ENCODE measurements at regions not wholly inside any gene's neighbourhood (a gene's known extent, or its start where the extent isn't known, plus 50 kb on each side); places are given as distances from the start of the nearest gene placed in this dataset.

GRCh38 chr13:109370496-109370895 lies 415.9 kb downstream of the IRS2 start:
- no peaks in the 10 kb centered on the region for H3K4me1 ChIP-seq
- no peaks in the 10 kb centered on the region for H3K9me3 ChIP-seq
- intact Hi-C loops (cut with DNase I; ENCODE audit: low total_unique reads): no loop called here
- 88 to 95% methylated on average over 10 of the region's 10 CpGs for WGBS, 2 donors
- TF ChIP-seq CTCF (IDR thresholded peaks at IDR 0.05): no peak
- no peak for TF ChIP-seq POLR2A (IDR thresholded peaks at IDR 0.05)
- no peak overlapping the region for H3K27ac ChIP-seq
- no peak for DNase-seq
- H3K36me3 ChIP-seq (ENCODE audit: low read depth, missing control alignments): no peaks in the 10 kb centered on the region
- H3K4me3 ChIP-seq: no peak overlapping the region
- H3K27me3 ChIP-seq: no peaks in the 10 kb centered on the region

GRCh38 chr13:109369353-109370052 lies 416.9 kb downstream of the IRS2 start:
- H3K4me1 ChIP-seq: no peaks in the 10 kb centered on the region
- H3K9me3 ChIP-seq: no peaks in the 10 kb centered on the region
- TF ChIP-seq CTCF (IDR thresholded peaks at IDR 0.05) (no peak), POLR2A (IDR thresholded peaks at IDR 0.05) (no peak)
- no peak overlapping the region for H3K4me3 ChIP-seq
- no peaks in the 10 kb centered on the region for H3K36me3 ChIP-seq (ENCODE audit: low read depth, missing control alignments)
- DNase-seq: no peak
- no peaks in the 10 kb centered on the region for H3K27me3 ChIP-seq
- intact Hi-C loops (cut with DNase I; ENCODE audit: low total_unique reads): no loop called here
- H3K27ac ChIP-seq: no peak overlapping the region
- WGBS, 2 donors: 65% methylated on average over 14 of the region's 14 CpGs

- no peak for DNase-seq
- TF ChIP-seq CTCF (IDR thresholded peaks at IDR 0.05) (no peak), POLR2A (IDR thresholded peaks at IDR 0.05) (no peak)
- Histone ChIP-seq H3K9me3 (no peaks in the 10 kb centered on the region), H3K4me1 (no peaks in the 10 kb centered on the region), H3K27me3 (no peaks in the 10 kb centered on the region), H3K36me3 (ENCODE audit: low read depth, missing control alignments) (no peaks in the 10 kb centered on the region), H3K27ac (no peak overlapping the region), H3K4me3 (no peak overlapping the region)
- WGBS, 2 donors: 87 to 89% methylated on average over 4 of the region's 4 CpGs
- intact Hi-C loops (cut with DNase I; ENCODE audit: low total_unique reads): no loop called here
Observed at GRCh38 chr13:109368230-109368629, 418.2 kb downstream of the IRS2 start.

- 89 to 92% methylated on average over 2 of the region's 2 CpGs for WGBS, 2 donors
- Histone ChIP-seq H3K4me1 (no peaks in the 10 kb centered on the region), H3K9me3 (no peaks in the 10 kb centered on the region), H3K4me3 (no peak overlapping the region), H3K27me3 (no peaks in the 10 kb centered on the region), H3K36me3 (ENCODE audit: low read depth, missing control alignments) (no peaks in the 10 kb centered on the region), H3K27ac (no peak overlapping the region)
- TF ChIP-seq CTCF (IDR thresholded peaks at IDR 0.05) (no peak), POLR2A (IDR thresholded peaks at IDR 0.05) (no peak)
- DNase-seq: no peak
- intact Hi-C loops (cut with DNase I; ENCODE audit: low total_unique reads): no loop called here
Observed at GRCh38 chr13:109366525-109366924, 419.9 kb downstream of the IRS2 start.

- TF ChIP-seq CTCF (IDR thresholded peaks at IDR 0.05): no peak
- TF ChIP-seq POLR2A (IDR thresholded peaks at IDR 0.05): no peak
- 89 to 90% methylated on average over 6 of the region's 6 CpGs for WGBS, 2 donors
Observed at GRCh38 chr13:109363431-109363830, 423.0 kb downstream of the IRS2 start.

More at GRCh38 chr13:109363431-109363830, 423.0 kb downstream of the IRS2 start:
- intact Hi-C loops (cut with DNase I; ENCODE audit: low total_unique reads): no loop called here
- H3K4me3 ChIP-seq: no peak overlapping the region
- H3K4me1 ChIP-seq: no peaks in the 10 kb centered on the region
- H3K36me3 ChIP-seq (ENCODE audit: low read depth, missing control alignments): no peaks in the 10 kb centered on the region
- H3K27me3 ChIP-seq: no peaks in the 10 kb centered on the region
- no peak overlapping the region for H3K27ac ChIP-seq
- no peaks in the 10 kb centered on the region for H3K9me3 ChIP-seq
- DNase-seq: no peak
